ENCODE measurements at regions not wholly inside any gene's neighbourhood (a gene's known extent, or its start where the extent isn't known, plus 50 kb on each side); places are given as distances from the start of the nearest gene placed in this dataset.

DNA sequence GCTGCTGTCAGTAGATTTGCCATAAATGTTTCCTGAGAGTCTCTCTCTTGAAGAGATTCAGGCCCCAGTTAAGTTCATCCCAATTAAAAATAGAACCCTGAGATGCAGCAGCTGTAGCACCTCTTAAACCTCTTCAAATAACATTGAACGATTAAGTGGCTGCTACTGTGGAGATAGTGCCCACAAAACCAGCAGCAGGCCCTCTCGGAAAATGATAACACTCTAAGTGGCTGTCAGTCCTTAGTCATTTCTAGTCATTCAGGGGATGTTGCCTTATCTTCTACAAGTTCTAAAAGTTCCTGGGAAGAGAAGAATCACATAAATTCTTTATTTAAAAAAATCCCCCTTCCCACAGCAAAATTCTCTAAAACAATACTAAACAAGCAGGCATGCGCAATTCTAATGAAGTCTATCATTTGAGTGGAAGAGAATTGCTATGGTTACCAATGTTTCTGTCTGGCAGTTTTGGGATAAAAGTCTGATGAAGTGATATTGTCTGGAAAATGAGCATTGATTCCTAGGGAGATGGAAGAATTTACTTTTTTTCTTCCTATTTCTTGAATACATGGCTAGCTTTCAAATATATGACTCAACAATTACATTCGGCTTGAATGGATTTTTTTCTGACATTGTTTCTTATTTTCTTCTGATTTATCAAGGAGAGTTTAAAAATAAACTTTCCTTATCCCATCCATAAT, 131.9 kb downstream of the TRMT11 start:
- DNase-seq (ENCODE audit: low spot score) = no peak
- no peak overlapping the region for H3K27ac ChIP-seq
- POLR2A ChIA-PET (ENCODE audit: low non-redundant PET) = no interaction called here
- TF ChIP-seq, protein P1, sequence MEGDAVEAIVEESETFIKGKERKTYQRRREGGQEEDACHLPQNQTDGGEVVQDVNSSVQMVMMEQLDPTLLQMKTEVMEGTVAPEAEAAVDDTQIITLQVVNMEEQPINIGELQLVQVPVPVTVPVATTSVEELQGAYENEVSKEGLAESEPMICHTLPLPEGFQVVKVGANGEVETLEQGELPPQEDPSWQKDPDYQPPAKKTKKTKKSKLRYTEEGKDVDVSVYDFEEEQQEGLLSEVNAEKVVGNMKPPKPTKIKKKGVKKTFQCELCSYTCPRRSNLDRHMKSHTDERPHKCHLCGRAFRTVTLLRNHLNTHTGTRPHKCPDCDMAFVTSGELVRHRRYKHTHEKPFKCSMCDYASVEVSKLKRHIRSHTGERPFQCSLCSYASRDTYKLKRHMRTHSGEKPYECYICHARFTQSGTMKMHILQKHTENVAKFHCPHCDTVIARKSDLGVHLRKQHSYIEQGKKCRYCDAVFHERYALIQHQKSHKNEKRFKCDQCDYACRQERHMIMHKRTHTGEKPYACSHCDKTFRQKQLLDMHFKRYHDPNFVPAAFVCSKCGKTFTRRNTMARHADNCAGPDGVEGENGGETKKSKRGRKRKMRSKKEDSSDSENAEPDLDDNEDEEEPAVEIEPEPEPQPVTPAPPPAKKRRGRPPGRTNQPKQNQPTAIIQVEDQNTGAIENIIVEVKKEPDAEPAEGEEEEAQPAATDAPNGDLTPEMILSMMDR (conservative IDR thresholded peaks at IDR 0.05; ENCODE audit: low read depth) = no peak
- CTCF ChIA-PET = no interaction called here

DNA sequence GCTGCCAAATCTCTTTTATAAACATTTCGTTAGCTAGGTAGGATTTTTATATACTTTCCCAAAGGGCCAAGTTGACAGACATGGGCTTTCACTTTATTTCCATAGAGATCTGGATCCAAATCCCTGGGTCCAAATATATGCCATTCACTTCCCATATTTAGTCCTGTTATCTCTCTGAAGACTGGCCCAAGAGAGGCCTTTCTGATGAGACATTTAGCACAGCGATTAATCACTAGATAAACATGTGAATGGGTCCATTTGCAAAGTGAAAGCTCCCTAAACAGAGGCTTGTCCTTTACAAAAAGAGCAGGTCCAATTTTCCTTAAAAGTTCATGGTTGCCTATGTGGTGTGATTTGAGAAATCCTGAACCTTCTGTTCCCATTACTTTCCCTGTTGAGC, 132.6 kb downstream of the TRMT11 start:
- DNase-seq (ENCODE audit: low spot score) = no peak
- TF ChIP-seq, protein P1 (conservative IDR thresholded peaks at IDR 0.05; ENCODE audit: low read depth) = no peak
- CTCF ChIA-PET = interaction anchor here (0.7 kb wide), 1 partner anchor 159 kb away, joined by 5 read pairs; no protein-coding TSS in a partner anchor
- H3K27ac ChIP-seq = no peak overlapping the region
- POLR2A ChIA-PET (ENCODE audit: low non-redundant PET) = no interaction called here

DNA sequence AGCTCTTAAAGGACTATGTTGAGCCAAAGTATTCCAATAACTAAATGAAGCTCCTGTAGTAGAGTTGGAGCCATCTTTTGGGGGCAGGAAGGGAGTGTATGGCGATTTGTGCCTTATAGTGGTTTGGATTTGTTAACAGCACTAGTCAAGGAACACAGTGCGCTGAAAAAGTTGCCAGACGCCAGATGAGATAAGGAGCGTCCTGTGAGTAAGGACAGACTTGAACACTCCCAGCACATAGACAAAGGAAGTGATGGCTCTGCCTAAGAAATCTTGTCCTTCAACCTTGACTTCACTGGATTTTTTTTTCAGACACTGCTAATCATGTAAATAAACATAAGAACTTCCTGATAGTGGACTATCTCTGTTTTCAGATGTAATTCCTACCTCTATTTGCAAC, 136.9 kb downstream of the TRMT11 start:
- ChIA-PET POLR2A (ENCODE audit: low non-redundant PET) (no interaction called here), CTCF (no interaction called here)
- no peak for DNase-seq (ENCODE audit: low spot score)
- no peak overlapping the region for H3K27ac ChIP-seq
- TF ChIP-seq, protein P1 (conservative IDR thresholded peaks at IDR 0.05; ENCODE audit: low read depth) = no peak

DNA sequence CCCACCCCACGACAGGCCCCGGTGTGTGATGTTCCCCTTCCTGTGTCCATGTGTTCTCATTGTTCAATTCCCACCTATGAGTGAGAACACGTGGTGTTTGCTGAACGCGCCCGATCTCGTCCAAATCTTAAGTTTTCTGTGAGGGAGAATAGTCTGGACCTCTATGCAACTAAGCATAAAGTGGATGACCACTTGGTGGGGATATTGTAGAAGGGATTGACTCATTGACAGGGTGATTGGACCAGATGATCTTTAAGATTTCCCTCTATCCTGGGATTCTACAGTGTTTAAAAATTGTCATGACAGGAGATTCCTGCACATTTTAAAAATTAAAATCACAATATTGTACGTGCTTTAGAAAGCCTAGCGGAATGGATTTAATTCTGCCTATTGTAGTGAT, 141.3 kb downstream of the TRMT11 start:
- no peak for DNase-seq (ENCODE audit: low spot score)
- CTCF ChIA-PET = no interaction called here
- POLR2A ChIA-PET (ENCODE audit: low non-redundant PET) = no interaction called here
- H3K27ac ChIP-seq = no peak overlapping the region
- TF ChIP-seq, protein P1 (conservative IDR thresholded peaks at IDR 0.05; ENCODE audit: low read depth) = no peak

DNA sequence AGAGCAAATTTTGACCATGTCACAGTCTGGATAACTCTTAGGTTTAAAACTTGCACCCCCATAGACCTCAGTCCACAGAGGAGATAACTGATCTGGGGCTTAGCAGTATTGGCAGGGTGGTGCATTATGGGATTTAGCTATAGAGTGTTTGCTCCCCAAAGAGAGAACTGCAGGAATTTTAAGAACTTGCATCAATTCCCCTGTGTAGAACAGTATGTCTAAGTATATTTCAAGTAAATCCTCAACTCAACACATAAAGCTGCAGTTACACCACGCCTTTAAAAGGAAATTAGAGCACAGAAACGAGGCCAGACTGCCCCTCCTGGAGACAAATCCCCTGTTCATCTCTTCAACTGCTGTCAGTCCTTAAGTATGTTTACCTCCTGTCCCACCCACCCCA, 144.9 kb downstream of the TRMT11 start:
- DNase-seq (ENCODE audit: low spot score) = no peak
- H3K27ac ChIP-seq = no peak overlapping the region
- ChIA-PET CTCF (interaction anchor here (0.7 kb wide), 1 partner anchor 92 kb away, joined by 3 read pairs; no protein-coding TSS in a partner anchor), POLR2A (ENCODE audit: low non-redundant PET) (no interaction called here)
- TF ChIP-seq, protein P1 (conservative IDR thresholded peaks at IDR 0.05; ENCODE audit: low read depth) = no peak

DNA sequence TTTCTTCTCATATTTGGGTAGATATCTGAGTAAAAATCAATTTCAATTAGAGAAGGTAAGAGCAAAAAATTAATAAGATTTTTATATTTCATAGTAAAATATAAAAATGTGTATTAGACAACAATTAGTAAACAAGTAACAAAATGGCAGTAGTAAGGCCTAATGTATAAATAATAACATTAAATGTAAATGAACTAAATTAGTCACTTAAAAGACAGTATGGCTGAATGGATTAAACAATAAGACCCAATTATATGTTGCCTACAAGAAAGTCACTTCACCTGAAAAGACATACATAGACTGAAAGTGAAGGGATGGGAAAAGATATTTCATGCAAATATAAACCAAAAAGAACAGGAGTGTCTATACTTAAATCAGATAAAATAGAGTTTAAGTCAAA, 147.6 kb downstream of the TRMT11 start:
- no peak overlapping the region for H3K27ac ChIP-seq
- POLR2A ChIA-PET (ENCODE audit: low non-redundant PET) = no interaction called here
- DNase-seq (ENCODE audit: low spot score) = no peak
- TF ChIP-seq, protein P1 (conservative IDR thresholded peaks at IDR 0.05; ENCODE audit: low read depth) = no peak
- CTCF ChIA-PET = no interaction called here

Measured in RWPE1 (cell line).